Fibroblast of skin of left quadriceps (primary cell): ENCODE measurements at regions not wholly inside any gene's neighbourhood (a gene's known extent, or its start where the extent isn't known, plus 50 kb on each side); places are given as distances from the start of the nearest gene placed in this dataset.

ENCODE experiments used
- DNase-seq, 2 experiments: peaks; one replicate each; pipeline ENCODE4 v3.0.0-alpha.2; 2013; ENCODE audit warnings: low read depth in 2 of 2

DNA sequence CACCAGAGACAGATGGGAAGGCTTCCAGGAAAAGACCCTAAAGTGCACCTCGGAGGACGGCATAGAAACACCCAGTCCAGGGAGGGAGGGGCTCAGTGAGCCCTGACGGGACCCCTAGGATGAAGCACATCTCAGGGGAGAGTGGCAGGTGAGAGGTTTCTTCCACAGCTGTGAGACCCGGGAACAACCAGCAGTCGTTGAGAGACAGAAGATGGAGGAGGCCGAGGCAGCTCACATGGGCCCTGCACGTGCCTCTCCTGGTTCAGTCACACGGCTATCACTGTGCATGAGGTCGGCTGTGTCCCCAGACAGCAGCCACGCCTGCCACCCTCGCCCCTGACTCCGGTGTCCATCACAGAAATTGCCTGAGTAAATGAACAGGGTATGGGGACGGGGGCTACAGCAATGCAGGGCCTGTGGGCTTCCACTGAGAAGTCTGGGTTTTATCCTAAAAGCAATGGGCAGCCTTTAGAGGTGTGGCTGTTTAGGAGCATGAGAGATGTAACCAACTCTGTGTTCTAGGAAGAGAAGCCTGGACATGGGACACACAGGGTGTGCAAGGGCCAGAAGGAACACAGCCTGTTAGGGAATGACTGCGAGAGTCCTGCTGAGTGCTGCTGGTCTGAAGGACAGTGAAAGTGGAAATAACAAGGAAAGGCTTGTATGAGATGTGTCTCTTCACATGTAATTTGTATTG, 102.0 kb downstream of the TMEM18 start:
- DNase-seq, result no peak

- no peak for DNase-seq
Measured at GRCh38 chr2:573805-574392, 103.3 kb downstream of the TMEM18 start.

DNA sequence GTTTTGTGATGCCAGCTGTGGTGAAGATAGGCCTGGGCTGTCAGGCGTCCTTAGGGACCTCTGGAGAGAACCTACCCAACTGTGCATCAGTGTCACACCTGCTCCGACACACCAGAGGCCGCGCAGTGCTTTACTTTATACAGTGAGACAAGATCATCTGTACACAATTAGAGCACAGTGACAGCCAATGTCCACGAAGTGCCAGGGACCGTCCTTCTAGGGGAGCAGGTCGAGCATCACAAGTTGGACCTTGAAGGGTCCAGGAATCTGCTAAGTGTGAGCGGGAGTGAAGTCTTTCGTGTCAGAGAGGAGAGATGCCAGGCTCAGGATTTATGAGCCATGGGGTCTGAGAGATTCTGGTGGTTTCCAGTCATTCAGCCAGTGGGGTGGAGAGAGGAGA, 104.2 kb downstream of the TMEM18 start:
- no peak for DNase-seq

GRCh38 chr2:569681-570080, 107.5 kb downstream of the TMEM18 start:
- DNase-seq, result no peak

GRCh38 chr2:568639-569235, 108.5 kb downstream of the TMEM18 start:
- DNase-seq, result no peak

DNA sequence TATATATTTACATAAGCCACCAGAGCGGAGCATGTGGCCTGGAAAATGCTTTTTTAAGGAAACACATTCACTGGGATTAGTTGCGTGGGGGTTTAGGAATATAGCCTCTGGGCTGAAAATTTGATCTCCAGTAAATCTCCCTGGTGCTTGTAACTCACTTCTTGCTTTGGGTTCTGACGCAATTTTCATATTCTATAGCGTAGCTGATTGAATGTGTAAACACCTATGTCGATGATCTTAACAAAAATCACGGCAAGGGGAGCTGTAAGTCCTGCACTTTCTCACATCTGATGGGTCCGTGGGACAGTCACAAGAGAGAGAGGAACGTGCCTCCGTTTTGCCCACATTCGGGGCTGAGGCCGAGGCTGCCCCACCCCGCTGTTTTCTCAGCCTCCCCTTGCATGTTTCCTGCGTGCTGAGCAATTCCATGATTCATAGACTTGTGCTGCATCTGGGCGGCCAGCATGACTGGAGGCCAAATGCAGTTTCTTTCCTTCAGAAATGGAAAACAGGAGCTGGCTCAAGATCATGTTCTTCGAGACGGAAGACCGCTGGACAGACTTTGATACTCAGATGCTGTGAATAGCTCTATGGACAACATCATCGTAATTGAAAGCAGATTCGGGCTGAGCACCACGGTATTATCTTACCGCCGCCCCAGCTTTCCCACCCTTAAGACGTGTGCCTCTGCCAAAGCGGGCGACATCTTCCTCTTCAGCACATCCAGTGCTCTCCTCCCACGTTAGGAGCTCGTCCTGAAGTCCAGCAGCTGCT, 109.2 kb downstream of the TMEM18 start:
- peak; percentile 35 to 44 for DNase-seq

- DNase-seq, result no peak
Measured at GRCh38 chr2:567496-567864, 109.7 kb downstream of the TMEM18 start.

DNA sequence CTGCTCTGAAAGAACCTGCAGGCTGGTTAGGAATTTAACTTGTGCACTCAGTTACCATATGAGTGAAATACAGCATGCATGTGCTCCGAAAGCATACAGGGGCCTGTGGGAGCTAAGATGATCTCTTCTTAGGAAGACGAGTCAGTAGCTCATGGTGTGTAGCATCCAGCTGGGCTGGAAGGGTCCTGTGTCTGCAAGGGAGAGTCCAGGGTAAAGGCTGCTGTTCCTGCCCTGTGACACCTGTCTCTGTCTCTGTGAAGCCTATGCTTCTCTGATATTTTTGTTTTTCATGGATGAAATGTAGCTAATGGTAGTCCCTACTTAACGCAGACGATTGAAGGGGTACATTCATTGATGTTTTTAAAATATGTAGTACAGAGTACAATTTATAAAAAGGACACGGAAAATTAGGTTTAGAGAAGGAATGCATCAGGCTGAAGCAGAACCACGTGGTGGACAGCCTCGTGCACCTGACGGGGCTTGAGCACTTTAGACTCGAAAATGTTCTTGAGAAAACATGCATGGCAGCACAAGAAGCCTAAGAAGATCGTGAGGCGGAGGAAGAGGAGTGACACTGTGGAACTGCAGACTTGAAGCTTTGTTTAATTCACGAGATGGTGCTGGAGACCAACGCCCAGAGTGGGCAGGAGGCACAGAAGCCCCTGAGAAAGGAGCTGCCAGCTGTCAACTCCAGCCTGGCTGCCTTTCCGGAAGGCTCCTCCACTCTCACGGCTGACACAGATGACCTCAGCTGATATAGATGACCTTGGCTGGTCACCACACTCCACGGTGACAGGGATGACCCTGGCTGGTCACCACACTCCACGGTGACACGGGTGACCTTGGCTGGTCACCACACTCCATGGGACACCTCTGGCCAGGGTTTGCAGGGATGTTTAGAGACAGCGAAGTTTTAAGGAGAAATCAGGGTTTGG, 110.6 kb downstream of the TMEM18 start:
- DNase-seq, result no peak

DNA sequence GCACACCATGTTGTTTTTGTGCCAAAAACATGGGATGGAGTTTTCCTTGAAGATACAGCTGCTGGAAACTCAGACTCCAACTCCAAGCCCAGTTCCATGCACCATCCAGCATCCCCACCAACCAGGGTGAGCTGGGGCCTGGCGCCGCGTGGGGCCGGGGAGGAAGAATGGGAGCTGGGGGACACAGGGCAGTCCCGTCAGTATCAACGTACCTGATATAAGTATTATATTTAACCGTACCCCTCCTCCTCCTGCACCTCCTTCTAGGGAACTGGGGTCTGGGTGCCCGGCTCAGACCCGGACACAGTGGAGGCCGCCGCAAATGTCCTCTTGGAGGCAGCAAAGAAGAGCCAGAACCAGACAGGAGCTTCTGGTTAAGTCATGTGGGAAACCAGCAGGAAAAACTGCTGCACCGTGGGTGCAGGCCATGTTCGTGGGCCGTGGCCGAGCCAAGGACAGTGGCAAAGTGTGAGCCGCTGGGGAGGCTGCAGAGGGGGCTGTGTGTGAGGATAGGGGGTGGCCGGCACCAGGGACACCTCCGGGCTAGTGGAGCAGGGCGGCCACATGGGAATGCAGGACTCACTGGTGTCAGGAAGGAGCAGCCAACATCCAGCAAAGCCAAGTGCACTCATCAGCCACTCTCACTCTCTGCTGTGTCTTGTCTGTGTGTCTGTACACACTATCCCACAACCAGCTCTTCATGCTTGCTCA, 112.6 kb downstream of the TMEM18 start:
- no peak for DNase-seq

DNA sequence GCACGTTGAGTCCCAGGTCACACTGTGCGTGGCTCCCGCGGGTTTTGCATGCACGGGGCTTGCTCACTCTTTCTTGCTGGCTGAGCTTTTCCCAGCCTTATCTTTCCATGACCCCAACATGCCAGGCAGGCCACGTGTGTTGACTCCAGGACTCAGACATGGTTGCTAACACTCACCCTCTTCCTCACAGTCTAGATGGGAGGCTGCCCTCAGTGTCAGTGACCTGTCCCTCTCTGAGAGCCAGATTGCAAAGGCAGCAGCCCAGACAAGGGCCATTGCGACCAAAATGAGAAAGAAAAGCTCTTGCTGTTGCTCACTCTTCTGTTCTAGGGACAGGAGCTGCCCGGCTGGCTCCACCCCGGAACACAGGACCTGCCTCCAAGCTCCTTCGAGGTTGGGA, 113.7 kb downstream of the TMEM18 start:
- DNase-seq, result no peak

GRCh38 chr2:562391-563364, 114.5 kb downstream of the TMEM18 start:
- DNase-seq, result no peak

GRCh38 chr2:558879-559278, 118.3 kb downstream of the TMEM18 start:
- DNase-seq, result no peak

DNA sequence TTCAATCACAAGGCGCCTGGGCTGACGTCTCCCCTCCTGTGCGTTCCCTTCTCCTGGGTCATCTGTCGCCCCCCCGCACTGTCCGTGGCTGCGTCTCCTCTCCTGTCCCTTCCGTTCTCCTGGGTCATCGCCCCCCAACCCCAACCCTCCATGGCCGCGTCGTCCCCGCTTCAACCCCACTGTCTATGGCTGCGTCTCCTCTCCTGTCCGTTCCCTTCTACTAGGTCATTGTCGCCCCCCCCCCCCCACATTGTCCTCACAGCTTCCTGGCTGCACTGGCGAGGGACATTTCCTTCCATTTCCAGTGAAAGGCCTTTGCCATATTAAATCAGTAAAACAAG, 118.9 kb downstream of the TMEM18 start:
- DNase-seq, result no peak

DNA sequence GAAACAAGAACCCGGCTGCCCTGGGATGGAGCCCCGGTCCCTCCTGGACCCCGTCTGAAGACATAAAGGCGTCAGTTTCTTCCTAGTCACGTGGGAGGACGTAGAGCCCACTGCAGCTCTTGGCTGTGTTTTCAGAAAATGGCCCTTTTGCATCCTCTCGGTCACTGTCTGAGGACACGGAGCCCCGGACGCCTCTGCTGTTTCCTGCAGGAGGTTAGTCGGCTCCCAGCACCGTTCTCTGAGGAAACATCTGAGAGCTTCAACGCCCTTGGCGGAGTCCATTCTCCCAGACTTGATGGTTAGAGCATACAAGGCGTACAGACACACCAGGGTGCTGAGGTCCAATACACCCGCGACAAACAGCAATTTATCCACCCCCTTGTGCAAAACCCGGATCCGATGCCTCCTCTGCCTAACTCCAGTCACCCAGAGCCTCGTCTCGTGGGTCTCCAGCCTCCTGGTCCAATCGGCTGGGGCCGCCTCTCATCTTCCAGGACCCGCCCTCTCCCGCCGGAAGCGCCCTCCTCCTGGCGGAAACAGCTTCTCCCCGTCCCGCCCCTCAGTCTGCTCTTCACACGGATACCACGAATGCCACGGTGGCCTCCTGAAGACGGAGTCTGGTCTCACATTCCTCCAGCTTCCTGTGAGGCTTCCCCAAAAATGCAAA, 119.4 kb downstream of the TMEM18 start:
- DNase-seq, result no peak

- no peak for DNase-seq
Measured at GRCh38 chr2:556485-556884, 120.7 kb downstream of the TMEM18 start.

DNA sequence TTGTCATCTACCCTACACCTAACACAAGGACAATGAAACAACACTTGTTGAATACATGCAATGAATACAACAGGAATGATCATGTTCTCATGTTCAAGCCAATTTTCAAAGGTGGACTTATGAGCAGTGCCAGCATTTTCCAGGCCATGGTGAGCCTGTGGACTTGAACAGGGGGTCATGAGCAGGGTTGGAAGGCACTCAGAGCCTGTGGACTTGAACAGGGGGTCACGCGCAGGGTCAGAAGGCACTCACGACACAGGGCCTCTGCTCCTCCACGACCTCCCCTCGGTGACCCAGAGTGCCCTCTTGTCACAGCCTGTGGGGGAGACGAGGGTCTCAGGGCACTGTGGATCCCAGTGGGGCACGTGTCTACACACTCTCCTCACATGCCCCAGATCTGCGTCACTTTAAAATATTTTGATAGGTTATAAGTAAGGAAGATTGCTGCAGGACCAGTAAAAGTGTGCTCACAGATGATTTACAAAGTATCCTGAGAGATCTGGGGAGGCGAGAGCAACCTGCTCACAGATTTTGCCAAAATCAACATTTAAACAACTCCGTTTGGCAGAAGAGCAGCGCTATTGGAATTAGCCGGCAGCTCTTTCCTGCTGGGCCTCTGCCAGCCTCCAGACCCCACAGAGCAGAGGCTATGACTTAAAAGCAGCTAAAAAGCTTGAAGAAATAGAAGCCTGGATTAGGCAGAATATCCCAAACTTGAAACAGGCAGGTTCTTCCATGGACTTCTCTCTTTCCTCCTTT, 121.9 kb downstream of the TMEM18 start:
- DNase-seq, result no peak

DNA sequence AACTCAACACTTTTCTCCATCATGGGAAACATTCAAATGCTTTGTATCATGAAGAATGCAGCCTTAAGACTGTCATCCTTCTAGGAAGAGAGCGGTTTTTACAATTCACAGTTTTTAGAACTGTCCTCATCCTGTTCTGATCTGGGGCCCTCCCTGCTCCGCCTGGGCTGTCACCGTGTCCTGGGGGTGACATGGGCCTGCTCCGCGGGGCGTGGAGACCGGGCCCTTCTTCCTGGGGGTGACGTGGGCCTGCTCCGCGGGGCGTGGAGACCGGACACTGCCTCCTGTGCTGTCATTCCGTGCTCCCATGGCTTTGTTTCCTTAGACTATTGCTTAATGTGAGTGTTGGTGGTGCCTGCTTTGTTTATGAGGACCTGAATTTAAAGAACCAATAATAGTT, 122.8 kb downstream of the TMEM18 start:
- no peak for DNase-seq

DNA sequence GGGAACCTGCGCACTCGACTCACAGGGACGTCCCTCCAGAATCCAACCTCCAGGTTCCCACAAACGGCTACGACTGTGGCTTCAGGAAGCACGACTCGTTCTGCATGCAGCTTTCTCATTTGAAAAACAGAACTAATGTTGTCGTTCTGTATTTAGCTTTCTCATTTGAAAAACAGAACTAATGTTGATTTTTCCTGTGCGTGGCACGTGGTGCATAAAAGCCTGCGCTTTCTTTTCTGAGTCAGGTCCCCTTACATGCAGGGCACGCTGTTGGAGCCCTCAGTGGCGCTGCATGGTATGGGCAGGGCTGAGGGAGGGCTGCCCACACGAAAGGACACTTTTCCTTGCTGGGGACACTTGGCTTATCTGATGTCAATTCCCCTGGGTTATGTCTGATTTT, 124.3 kb downstream of the TMEM18 start:
- DNase-seq, result no peak

DNA sequence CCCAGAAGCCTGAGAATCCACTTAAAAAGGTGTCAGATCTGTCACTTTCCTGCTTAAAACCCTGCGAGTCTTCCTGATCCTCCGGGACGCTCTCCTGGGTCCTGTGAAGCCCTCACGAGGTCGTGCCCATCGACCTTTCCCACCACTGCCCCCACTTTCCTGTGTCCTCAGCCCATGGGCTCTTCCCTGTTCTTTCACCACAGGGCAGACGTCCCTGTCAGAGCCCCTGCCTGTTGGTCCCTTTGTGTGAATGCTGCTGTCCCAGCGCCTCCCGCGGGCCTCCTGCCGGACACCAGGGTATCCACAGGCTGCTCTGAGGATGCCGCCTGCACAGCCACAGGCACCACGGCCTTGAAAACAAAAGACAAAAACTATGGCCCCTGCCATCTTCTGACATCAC, 125.6 kb downstream of the TMEM18 start:
- no peak for DNase-seq
